ENCODE measurements at regions not wholly inside any gene's neighbourhood (a gene's known extent, or its start where the extent isn't known, plus 50 kb on each side); places are given as distances from the start of the nearest gene placed in this dataset.

DNA sequence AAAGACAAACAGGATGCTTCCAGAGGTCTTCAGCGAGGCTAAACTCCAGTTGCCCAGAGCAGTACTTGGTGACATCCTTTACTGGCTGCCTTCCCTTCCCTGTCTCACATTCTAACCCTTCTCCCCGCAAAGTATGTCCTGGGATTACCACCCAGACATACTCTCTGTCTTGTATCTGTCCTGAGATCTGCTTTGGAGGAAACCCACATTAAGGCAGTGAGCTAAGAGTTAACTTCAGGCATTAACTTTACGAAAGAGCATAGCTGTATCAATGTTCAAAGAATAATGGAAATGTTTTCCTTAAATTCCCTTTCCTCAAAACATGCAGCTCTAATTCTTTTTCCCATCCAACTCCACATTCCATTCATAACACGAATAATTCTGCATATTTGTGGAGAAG is 385.2 kb downstream of the NPIPA8 start:
- no peak for DNase-seq

DNA sequence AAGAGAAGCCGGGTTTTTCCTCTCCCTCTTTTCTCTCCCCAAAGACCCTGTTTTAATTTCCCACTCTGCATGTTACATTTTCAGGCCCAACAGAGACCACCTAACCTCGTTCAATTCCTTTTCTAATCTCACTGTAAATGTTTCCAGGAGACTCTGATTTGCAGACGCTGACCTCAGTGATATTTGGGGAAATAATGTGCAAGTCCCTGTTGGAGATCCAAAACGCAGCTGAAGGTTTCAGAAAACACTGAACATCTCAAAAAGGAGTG is 386.6 kb downstream of the NPIPA8 start:
- Histone ChIP-seq H3K4me3 (no peak overlapping the region), H3K9me3 (no peaks in the 10 kb centered on the region), H3K4me1 (no peaks in the 10 kb centered on the region), H3K36me3 (no peaks in the 10 kb centered on the region), H3K27me3 (no peaks in the 10 kb centered on the region), H3K27ac (no peak overlapping the region)
- no peak for DNase-seq
- intact Hi-C loops (cut with DNase I; ENCODE audit: low total_unique reads): no loop called here
- TF ChIP-seq, protein P1, sequence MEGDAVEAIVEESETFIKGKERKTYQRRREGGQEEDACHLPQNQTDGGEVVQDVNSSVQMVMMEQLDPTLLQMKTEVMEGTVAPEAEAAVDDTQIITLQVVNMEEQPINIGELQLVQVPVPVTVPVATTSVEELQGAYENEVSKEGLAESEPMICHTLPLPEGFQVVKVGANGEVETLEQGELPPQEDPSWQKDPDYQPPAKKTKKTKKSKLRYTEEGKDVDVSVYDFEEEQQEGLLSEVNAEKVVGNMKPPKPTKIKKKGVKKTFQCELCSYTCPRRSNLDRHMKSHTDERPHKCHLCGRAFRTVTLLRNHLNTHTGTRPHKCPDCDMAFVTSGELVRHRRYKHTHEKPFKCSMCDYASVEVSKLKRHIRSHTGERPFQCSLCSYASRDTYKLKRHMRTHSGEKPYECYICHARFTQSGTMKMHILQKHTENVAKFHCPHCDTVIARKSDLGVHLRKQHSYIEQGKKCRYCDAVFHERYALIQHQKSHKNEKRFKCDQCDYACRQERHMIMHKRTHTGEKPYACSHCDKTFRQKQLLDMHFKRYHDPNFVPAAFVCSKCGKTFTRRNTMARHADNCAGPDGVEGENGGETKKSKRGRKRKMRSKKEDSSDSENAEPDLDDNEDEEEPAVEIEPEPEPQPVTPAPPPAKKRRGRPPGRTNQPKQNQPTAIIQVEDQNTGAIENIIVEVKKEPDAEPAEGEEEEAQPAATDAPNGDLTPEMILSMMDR (IDR thresholded peaks at IDR 0.05): no peak
- TF ChIP-seq POLR2A (IDR thresholded peaks at IDR 0.05): no peak

More for the DNA sequence above, 385.2 kb downstream of the NPIPA8 start:
- H3K9me3 ChIP-seq: no peaks in the 10 kb centered on the region
- H3K4me3 ChIP-seq: no peak overlapping the region
- H3K36me3 ChIP-seq: no peaks in the 10 kb centered on the region
- no peak overlapping the region for H3K27ac ChIP-seq
- H3K4me1 ChIP-seq: no peaks in the 10 kb centered on the region
- intact Hi-C loops (cut with DNase I; ENCODE audit: low total_unique reads): no loop called here
- TF ChIP-seq, protein P1 (IDR thresholded peaks at IDR 0.05): no peak
- no peak for TF ChIP-seq POLR2A (IDR thresholded peaks at IDR 0.05)
- no peaks in the 10 kb centered on the region for H3K27me3 ChIP-seq

- no peak overlapping the region for H3K4me3 ChIP-seq
- no peaks in the 10 kb centered on the region for H3K27me3 ChIP-seq
- H3K4me1 ChIP-seq: no peaks in the 10 kb centered on the region
- TF ChIP-seq, protein P1 (IDR thresholded peaks at IDR 0.05): no peak
- TF ChIP-seq POLR2A (IDR thresholded peaks at IDR 0.05): no peak
- H3K9me3 ChIP-seq: no peaks in the 10 kb centered on the region
- no peaks in the 10 kb centered on the region for H3K36me3 ChIP-seq
- no peak for DNase-seq
- no peak overlapping the region for H3K27ac ChIP-seq
- intact Hi-C loops (cut with DNase I; ENCODE audit: low total_unique reads): no loop called here
Measured at GRCh38 chr16:17949141-17949981, 387.2 kb downstream of the NPIPA8 start.

- no peaks in the 10 kb centered on the region for H3K4me1 ChIP-seq
- H3K27me3 ChIP-seq: no peaks in the 10 kb centered on the region
- H3K4me3 ChIP-seq: no peak overlapping the region
- H3K27ac ChIP-seq: no peak overlapping the region
- intact Hi-C loops (cut with DNase I; ENCODE audit: low total_unique reads): no loop called here
- no peaks in the 10 kb centered on the region for H3K9me3 ChIP-seq
- no peak for DNase-seq
- H3K36me3 ChIP-seq: no peaks in the 10 kb centered on the region
- no peak for TF ChIP-seq POLR2A (IDR thresholded peaks at IDR 0.05)
- TF ChIP-seq, protein P1 (IDR thresholded peaks at IDR 0.05): no peak
Measured at GRCh38 chr16:17947637-17948036, 388.9 kb downstream of the NPIPA8 start.

DNA sequence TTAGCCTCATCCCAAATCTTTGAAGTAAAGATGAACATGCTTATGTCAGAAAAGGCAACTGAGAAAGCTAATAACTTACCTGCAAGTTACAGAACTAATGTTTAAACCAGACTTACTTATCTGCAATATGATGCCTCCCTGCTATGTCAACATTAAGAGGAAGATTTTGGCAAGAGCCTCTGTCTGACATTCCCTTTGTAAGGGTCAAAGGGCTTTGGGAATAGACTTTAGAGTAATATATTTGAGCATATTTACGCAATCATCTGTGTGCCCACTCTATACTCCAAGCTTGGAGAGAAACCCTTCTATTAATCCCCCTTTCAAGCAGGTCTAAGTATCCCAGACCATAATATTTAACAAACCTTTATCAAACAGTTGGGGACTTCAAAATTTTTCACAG is 389.4 kb downstream of the NPIPA8 start:
- no peaks in the 10 kb centered on the region for H3K9me3 ChIP-seq
- no peak for TF ChIP-seq POLR2A (IDR thresholded peaks at IDR 0.05)
- TF ChIP-seq, protein P1 (IDR thresholded peaks at IDR 0.05): no peak
- H3K27ac ChIP-seq: no peak overlapping the region
- no peak for DNase-seq
- H3K27me3 ChIP-seq: no peaks in the 10 kb centered on the region
- intact Hi-C loops (cut with DNase I; ENCODE audit: low total_unique reads): no loop called here
- H3K4me3 ChIP-seq: no peak overlapping the region
- H3K4me1 ChIP-seq: no peaks in the 10 kb centered on the region
- H3K36me3 ChIP-seq: no peaks in the 10 kb centered on the region
